Cardiac fibroblast (primary cell): ENCODE measurements at regions not wholly inside any gene's neighbourhood (a gene's known extent, or its start where the extent isn't known, plus 50 kb on each side); places are given as distances from the start of the nearest gene placed in this dataset.

Source experiments
- DNase-seq, 2 donors: peaks; one replicate each; pipeline versions ENCODE4 v3.0.0 to v3.0.0-alpha.2; 2010; ENCODE audit warnings: low read depth in 2 of 2
- H3K4me3 ChIP-seq, 2 donors: replicated peaks in 1 of 2; 1 replicate in 1 of 2; 2 replicates in 1 of 2; pipeline ENCODE4 v1.5.1; 2011; ENCODE audit warnings: low read depth in 2 of 2, low read length in 2 of 2, mild to moderate bottlenecking in 2 of 2, moderate library complexity in 1 of 2
- CTCF ChIP-seq: IDR thresholded peaks from one replicate; pipeline ENCODE4 v1.5.1; 2011; ENCODE audit warnings: low read depth, mild to moderate bottlenecking, low read length, inconsistent platforms

DNA sequence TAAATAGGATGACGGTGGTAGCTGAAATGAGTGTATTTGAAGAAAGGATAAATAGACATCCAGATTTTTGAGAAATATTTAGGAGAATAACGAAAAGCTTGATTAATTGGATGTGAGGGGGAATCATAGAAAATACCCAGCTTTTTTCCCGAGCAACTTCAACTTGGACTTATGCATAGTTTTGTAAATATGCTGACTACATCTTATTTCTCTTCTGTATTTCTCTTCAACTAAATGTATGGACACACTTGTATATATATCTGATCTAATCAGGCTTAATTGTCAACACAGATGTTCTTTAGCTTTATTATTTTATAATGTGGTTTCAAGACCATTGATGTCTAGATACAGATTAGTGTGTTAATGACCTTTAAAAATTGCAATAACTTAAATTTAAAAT, 685.0 kb downstream of the SLITRK1 start:
- no peak overlapping the region for H3K4me3 ChIP-seq
- no peak for DNase-seq
- no peak for TF ChIP-seq CTCF

- DNase-seq: peak in 1 of 2 donors; percentile 51
- H3K4me3 ChIP-seq: no peak overlapping the region
- no peak for TF ChIP-seq CTCF
These were observed 692.3 kb downstream of the SLITRK1 start for GRCh38 chr13:83190020-83190419.

- DNase-seq: peak; percentile 60 to 67
- TF ChIP-seq CTCF: no peak
- no peak overlapping the region for H3K4me3 ChIP-seq
These were observed 697.5 kb downstream of the SLITRK1 start for GRCh38 chr13:83184819-83185218.

DNA sequence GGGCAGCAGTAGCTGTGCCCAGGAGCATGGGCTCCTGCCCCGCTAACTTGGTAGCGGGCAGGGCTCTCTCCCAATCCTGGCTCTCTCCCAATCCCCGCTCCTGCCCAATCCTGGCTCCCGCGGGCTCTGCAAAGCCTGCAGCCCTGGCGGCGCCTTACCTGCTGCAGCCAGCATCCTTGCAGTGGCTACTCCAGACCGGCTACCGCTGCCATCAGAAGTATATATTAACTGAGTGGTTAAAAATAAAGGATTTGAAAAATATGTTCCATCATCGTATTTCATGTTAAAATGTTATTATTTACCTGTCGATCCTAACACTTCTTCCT, 698.2 kb downstream of the SLITRK1 start:
- H3K4me3 ChIP-seq: no peak overlapping the region
- no peak for DNase-seq

GRCh38 chr13:83183439-83184149, 698.7 kb downstream of the SLITRK1 start:
- no peak overlapping the region for H3K4me3 ChIP-seq
- DNase-seq: no peak
- no peak for TF ChIP-seq CTCF

More for the DNA sequence above, 698.2 kb downstream of the SLITRK1 start:
- no peak for TF ChIP-seq CTCF

GRCh38 chr13:83182845-83183244, 699.4 kb downstream of the SLITRK1 start:
- no peak for DNase-seq
- H3K4me3 ChIP-seq: no peak overlapping the region
- no peak for TF ChIP-seq CTCF

- DNase-seq: no peak
- H3K4me3 ChIP-seq: no peak overlapping the region
- TF ChIP-seq CTCF: no peak
These were observed 704.3 kb downstream of the SLITRK1 start for GRCh38 chr13:83178008-83178407.
